DMS79 (cell line): ENCODE measurements at regions not wholly inside any gene's neighbourhood (a gene's known extent, or its start where the extent isn't known, plus 50 kb on each side); places are given as distances from the start of the nearest gene placed in this dataset.
"Not testable (repeated sequence)": the region's sequence is repeated elsewhere in the genome, so short reads cannot be mapped to it uniquely, and the experiment has no call there.

Source experiments
- DNase-seq: peaks from one replicate; lab custom pipeline; 2025; lab: John Stamatoyannopoulos, UW

GRCh38 chr17:13785981-13786598 is 184.4 kb upstream of the HS3ST3A1 start:
- DNase-seq = no peak

GRCh38 chr17:13787636-13788035 is 185.9 kb upstream of the HS3ST3A1 start:
- no peak for DNase-seq

GRCh38 chr17:13788385-13788784 is 186.7 kb upstream of the HS3ST3A1 start:
- DNase-seq = no peak

- DNase-seq = no peak
These were observed 190.6 kb upstream of the HS3ST3A1 start for GRCh38 chr17:13792314-13792713.

- no peak for DNase-seq
These were observed 192.2 kb upstream of the HS3ST3A1 start for GRCh38 chr17:13793951-13794350.

GRCh38 chr17:13797863-13798262 is 196.1 kb upstream of the HS3ST3A1 start:
- DNase-seq = no peak

GRCh38 chr17:13806092-13806491 is 204.4 kb upstream of the HS3ST3A1 start:
- DNase-seq = no peak

- DNase-seq = no peak
These were observed 205.4 kb upstream of the HS3ST3A1 start for GRCh38 chr17:13807103-13807502.

- no peak for DNase-seq
These were observed 210.6 kb upstream of the HS3ST3A1 start for GRCh38 chr17:13812350-13812749.

- DNase-seq = no peak
These were observed 211.9 kb upstream of the HS3ST3A1 start for GRCh38 chr17:13813347-13814240.

GRCh38 chr17:13822700-13823099 is 221.0 kb upstream of the HS3ST3A1 start:
- DNase-seq = no peak

- no peak for DNase-seq
These were observed 223.9 kb upstream of the HS3ST3A1 start for GRCh38 chr17:13825526-13826040.

- DNase-seq = no peak
These were observed 225.4 kb upstream of the HS3ST3A1 start for GRCh38 chr17:13827118-13827517.

- DNase-seq = no peak
These were observed 232.2 kb upstream of the HS3ST3A1 start for GRCh38 chr17:13833921-13834320.

GRCh38 chr17:13835151-13835550 is 233.4 kb upstream of the HS3ST3A1 start:
- no peak for DNase-seq

GRCh38 chr17:13837417-13837816 is 231.9 kb upstream of the COX10 start:
- no peak for DNase-seq

- DNase-seq = no peak
These were observed 229.1 kb upstream of the COX10 start for GRCh38 chr17:13840254-13840653.

- no peak for DNase-seq
These were observed 225.3 kb upstream of the COX10 start for GRCh38 chr17:13843862-13844635.

GRCh38 chr17:13851889-13852288 is 217.4 kb upstream of the COX10 start:
- DNase-seq = no peak

GRCh38 chr17:13855730-13856129 is 213.6 kb upstream of the COX10 start:
- DNase-seq = not testable (repeated sequence)

GRCh38 chr17:13862346-13862745 is 207.0 kb upstream of the COX10 start:
- DNase-seq = no peak

GRCh38 chr17:13863436-13863835 is 205.9 kb upstream of the COX10 start:
- no peak for DNase-seq
